HepG2 (cell line): ENCODE measurements at regions not wholly inside any gene's neighbourhood (a gene's known extent, or its start where the extent isn't known, plus 50 kb on each side); places are given as distances from the start of the nearest gene placed in this dataset.

Experiments used
- ATAC-seq: fragments of 200-7000 bp; cut with Tn5 transposase; 3 replicates; pipeline ENCODE4 v1.9.1; 2020; ENCODE audit warnings: mild to moderate bottlenecking, moderate library complexity
- BruUV-seq: library from RNA; stranded (reverse); fragments of 400-500 nt; replicated peaks from 2 replicates; lab custom pipeline; 2021; lab: Mats Ljungman, UMichigan
- CTCF ChIA-PET: fragments of 300-600 bp; formaldehyde crosslinking; extraction: SDS; loops from one replicate; lab custom pipeline; 2021; ENCODE audit warnings: low total read pairs, inconsistent platforms, low intra/inter-chr PET ratio; lab: Yijun Ruan, JAX
- POLR2A ChIA-PET: fragments of 350-600 bp; sonication (Branson Sonifier 250); formaldehyde crosslinking; loops from one replicate; lab custom pipeline; 2020; ENCODE audit warnings: antibody characterized with exemption, inconsistent platforms; lab: Yijun Ruan, JAX
- DNase-seq: peaks from one replicate; pipeline ENCODE4 v3.0.0-alpha.2; 2015; ENCODE audit warnings: low spot score
- FAIRE-seq: peaks from 3 replicates; lab custom pipeline; 2011; peaks lifted over from hg19 to GRCh38; lab: Jason Lieb, UNC
- H2AFZ ChIP-seq: one replicate; pipeline ENCODE4 v1.6.1; 2011; ENCODE audit warnings: low read length, inconsistent platforms
- H3K27ac ChIP-seq: fragments of 300-600 bp; 3 replicates; pipeline ENCODE4 v1.8.0; 2011; ENCODE audit warnings: mixed run types, mild to moderate bottlenecking, mixed read lengths, low read length, inconsistent platforms; ENCODE audit not compliant: insufficient read depth; ENCODE audit errors: extremely low read length
- H3K27me3 ChIP-seq, 2 experiments: fragments of 200-600 bp in 1 of 2; 2 replicates in 1 of 2; 3 replicates in 1 of 2; pipeline versions ENCODE4 v1.6.0 to v1.8.0; 2011; ENCODE audit warnings: low read length in 2 of 2, mild to moderate bottlenecking in 2 of 2, moderate library complexity in 2 of 2, inconsistent platforms in 1 of 2; ENCODE audit not compliant: insufficient read depth in 2 of 2, control insufficient read depth in 1 of 2
- H3K36me3 ChIP-seq, 2 experiments: fragments of 200-600 bp in 1 of 2; replicated peaks in 1 of 2; 2 replicates in 1 of 2; 3 replicates in 1 of 2; pipeline versions ENCODE4 v1.5.1 to v1.8.0; 2011; ENCODE audit warnings: low read length in 2 of 2, inconsistent platforms in 1 of 2; ENCODE audit not compliant: insufficient read depth in 2 of 2, control insufficient read depth in 1 of 2
- H3K4me1 ChIP-seq: 2 replicates; pipeline ENCODE4 v1.5.1; 2012; ENCODE audit warnings: low read length, inconsistent platforms; ENCODE audit not compliant: insufficient read depth
- H3K4me2 ChIP-seq: 2 replicates; pipeline ENCODE4 v1.6.0; 2011; ENCODE audit warnings: low read depth, low read length, inconsistent platforms
- H3K4me3 ChIP-seq, 3 experiments: fragments of 200-600 bp in 1 of 3; sonication (generic), shearing (Covaris generic) in 1 of 3; replicated peaks in 1 of 3; 2 replicates each; pipeline ENCODE4 v1.5.1; 2011 to 2016; ENCODE audit warnings: low read length in 3 of 3, inconsistent platforms in 2 of 3, low read depth in 2 of 3, mild to moderate bottlenecking in 2 of 3, control low read depth in 1 of 3, mixed read lengths in 1 of 3; ENCODE audit not compliant: insufficient read depth in 1 of 3
- H3K79me2 ChIP-seq: one replicate; pipeline ENCODE4 v1.6.1; 2011; ENCODE audit warnings: low read length, inconsistent platforms; ENCODE audit not compliant: insufficient read depth
- H3K9ac ChIP-seq: 2 replicates; pipeline ENCODE4 v1.6.0; 2011; ENCODE audit warnings: mild to moderate bottlenecking, low read depth, low read length, inconsistent platforms; ENCODE audit not compliant: insufficient read depth
- H3K9me3 ChIP-seq: 2 replicates; pipeline ENCODE4 v1.5.1; 2012; ENCODE audit warnings: mild to moderate bottlenecking, low read length
- H4K20me1 ChIP-seq: 2 replicates; pipeline ENCODE4 v1.6.0; 2011; ENCODE audit warnings: inconsistent platforms, mild to moderate bottlenecking, low read length, moderate library complexity; ENCODE audit not compliant: insufficient read depth
- ASH2L ChIP-seq: fragments of 300-600, 200-600 bp; sonication (generic); IDR thresholded peaks from 2 replicates; pipeline ENCODE4 v1.7.0; 2017; ENCODE audit warnings: low read depth, mild to moderate bottlenecking, moderate library complexity, mixed read lengths, low read length; ENCODE audit not compliant: insufficient read length
- ATF3 ChIP-seq: sonication (generic); formaldehyde crosslinking; IDR thresholded peaks from 2 replicates; pipeline ENCODE4 v1.4.0; 2020; ENCODE audit warnings: missing genetic modification reagents
- CENPX ChIP-seq: sonication (generic); formaldehyde crosslinking; IDR thresholded peaks from 2 replicates; pipeline ENCODE4 v1.9.0; 2021; ENCODE audit warnings: mild to moderate bottlenecking, missing genetic modification reagents, moderate library complexity
- EED ChIP-seq: sonication (generic); formaldehyde crosslinking; IDR thresholded peaks from 2 replicates; pipeline ENCODE4 v1.5.0; 2020; ENCODE audit warnings: mild to moderate bottlenecking, missing genetic modification reagents
- ETS1 ChIP-seq: sonication (generic); formaldehyde crosslinking; IDR thresholded peaks from 2 replicates; pipeline ENCODE4 v1.4.0; 2020; ENCODE audit warnings: missing genetic modification reagents
- HOXA3 ChIP-seq: sonication (generic); formaldehyde crosslinking; IDR thresholded peaks from 2 replicates; pipeline ENCODE4 v1.5.0; 2020; ENCODE audit warnings: missing genetic modification reagents
- MEIS2 ChIP-seq: sonication (generic); formaldehyde crosslinking; IDR thresholded peaks from 2 replicates; pipeline ENCODE4 v1.9.0; 2021; ENCODE audit warnings: mild to moderate bottlenecking, missing genetic modification reagents
- MIER2 ChIP-seq: IDR thresholded peaks from 2 replicates; pipeline ENCODE4 v1.6.1; 2016; ENCODE audit warnings: missing biosample characterization, missing genetic modification reagents
- MTA1 ChIP-seq: sonication (generic); formaldehyde crosslinking; IDR thresholded peaks from 2 replicates; pipeline ENCODE4 v1.4.0; 2020; ENCODE audit warnings: missing genetic modification reagents, mild to moderate bottlenecking, borderline replicate concordance
- SOX5 ChIP-seq: IDR thresholded peaks from 2 replicates; pipeline ENCODE4 v1.6.1; 2016; ENCODE audit warnings: borderline replicate concordance
- SP5 ChIP-seq: IDR thresholded peaks from 2 replicates; pipeline ENCODE4 v1.6.1; 2016; ENCODE audit warnings: low read depth, borderline replicate concordance
- SRF ChIP-seq: IDR thresholded peaks from 2 replicates; pipeline ENCODE4 v1.6.1; 2011; ENCODE audit warnings: mild to moderate bottlenecking, low read depth, low read length, moderate library complexity
- YY1 ChIP-seq: IDR thresholded peaks from 2 replicates; pipeline ENCODE4 v1.6.1; 2011; ENCODE audit warnings: low read length, low read depth, moderate library complexity, mild to moderate bottlenecking; ENCODE audit not compliant: insufficient read depth, insufficient replicate concordance
- ZNF20 ChIP-seq: sonication (generic); formaldehyde crosslinking; IDR thresholded peaks from 2 replicates; pipeline ENCODE4 v1.4.0; 2020; ENCODE audit warnings: mild to moderate bottlenecking, moderate library complexity, missing genetic modification reagents
- ZNF572 ChIP-seq: sonication (generic); formaldehyde crosslinking; IDR thresholded peaks from 2 replicates; pipeline ENCODE4 v1.5.1; 2020; ENCODE audit warnings: mild to moderate bottlenecking, missing genetic modification reagents
- ZNF629 ChIP-seq: sonication (generic); formaldehyde crosslinking; conservative IDR thresholded peaks from 2 replicates; pipeline ENCODE4 v1.5.0; 2020; ENCODE audit warnings: missing genetic modification reagents
- ZNF646 ChIP-seq: sonication (generic); formaldehyde crosslinking; IDR thresholded peaks from 2 replicates; pipeline ENCODE4 v1.9.0; 2021; ENCODE audit warnings: mild to moderate bottlenecking, missing genetic modification reagents
- ZNF841 ChIP-seq: sonication (generic); formaldehyde crosslinking; IDR thresholded peaks from 2 replicates; pipeline ENCODE4 v1.8.1; 2023; ENCODE audit warnings: missing genetic modification reagents, borderline replicate concordance
- WGBS: methylation state at CpG from one replicate; pipeline ENCODE4 v1.1.6; 2017; ENCODE audit warnings: low lambda C conversion rate; 5-methylcytosine and 5-hydroxymethylcytosine counted together
- in situ Hi-C: cut with HindIII; loops from 2 replicates; pipeline ENCODE4 v1.10.0; 2017; ENCODE audit warnings: low pct_unique_long_range_greater_than_20kb; ENCODE audit not compliant: extremely low pct_ligation_motif_present
- intact Hi-C: fragments of 100-400 bp; cut with micrococcal nuclease; formaldehyde crosslinking; loops from one replicate; pipeline ENCODE4 v1.10.0; 2022; ENCODE audit not compliant: unreplicated experiment

GRCh38 chr21:39079617-39080016 is 103.6 kb downstream of the PSMG1 start:
- DNase-seq (peak; percentile 73), FAIRE-seq (peak; percentile 90), ATAC-seq (peak; percentile 63)
- in situ Hi-C loops: no loop called here
- Histone ChIP-seq H3K4me2 (peak overlapping the region; percentile 37), H4K20me1 (no peaks in the 10 kb centered on the region), H3K79me2 (no peaks in the 10 kb centered on the region), H3K4me3 (no peak overlapping the region), H3K9me3 (no peaks in the 10 kb centered on the region), H2AFZ (no peak overlapping the region), H3K27me3 (no peaks in the 10 kb centered on the region), H3K9ac (no peak overlapping the region), H3K36me3 (no peaks in the 10 kb centered on the region), H3K4me1 (peaks cover 77% of the 10 kb centered on the region), H3K27ac (peak overlapping the region; percentile 30)
- CTCF ChIA-PET: no interaction called here
- POLR2A ChIA-PET: no interaction called here
- intact Hi-C loops: loop anchor here (5.0 to 10.0 kb wide), 2 partner anchors 45 to 347 kb away; no protein-coding TSS in a partner anchor
- WGBS: 41% methylated on average over 9 of the region's 15 CpGs
- BruUV-seq: no TSS peak
- TF ChIP-seq ASH2L (no peak), ZNF646 (no peak), HOXA3 (CRISPR knock-in tag) (peak; percentile 87), ATF3 (0 out of 2 replicates have a peak, but pooled peaks have one; percentile 22), ETS1 (CRISPR knock-in tag) (no peak), CENPX (no peak), MIER2 (CRISPR knock-in tag) (0 out of 2 replicates have a peak, but pooled peaks have one; percentile 16), EED (no peak), SP5 (CRISPR knock-in tag) (peak; percentile 52; the same call in 1 of the 2 replicates), YY1 (peak; percentile 77), ZNF841 (CRISPR knock-in tag) (no peak), ZNF629 (CRISPR knock-in tag) (0 out of 2 replicates have a peak, but pooled peaks have one; percentile 31), MTA1 (peak; percentile 52; the same call in 1 of the 2 replicates), ZNF20 (CRISPR knock-in tag) (no peak), SOX5 (CRISPR knock-in tag) (peak; percentile 50; the same call in 1 of the 2 replicates), ZNF572 (CRISPR knock-in tag) (no peak), MEIS2 (CRISPR knock-in tag) (no peak), SRF (no peak)
